NT2/D1 (cell line): ENCODE measurements at regions not wholly inside any gene's neighbourhood (a gene's known extent, or its start where the extent isn't known, plus 50 kb on each side); places are given as distances from the start of the nearest gene placed in this dataset.

Experiments used
- SUZ12 ChIP-seq: IDR thresholded peaks from 2 replicates; pipeline ENCODE4 v1.6.1; 2011; ENCODE audit not compliant: insufficient read length, insufficient read depth; ENCODE audit errors: extremely low read depth
- YY1 ChIP-seq: IDR thresholded peaks from 2 replicates; pipeline ENCODE4 v1.6.1; 2011; ENCODE audit not compliant: insufficient read length, insufficient read depth

DNA sequence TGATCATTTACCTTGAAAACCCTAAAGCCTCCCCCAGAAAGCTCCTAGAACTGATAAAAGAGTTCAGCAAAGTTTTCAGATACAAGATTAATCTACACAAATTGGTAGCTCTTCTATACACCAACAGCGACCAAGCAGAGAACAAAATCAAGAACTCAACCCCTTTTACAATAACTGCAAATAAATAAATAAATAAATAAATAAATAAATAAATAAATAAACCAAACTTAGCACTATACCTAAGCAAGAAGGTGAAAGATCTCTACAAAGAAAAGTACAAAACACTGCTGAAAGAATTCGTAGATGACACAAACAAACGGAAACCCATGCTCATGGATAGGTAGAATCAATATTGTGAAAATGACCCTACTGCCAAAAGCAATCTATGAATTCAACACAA is 182.0 kb upstream of the RND3 start:
- TF ChIP-seq SUZ12 (no peak), YY1 (no peak)
